Smooth muscle cell (in vitro differentiated cells): ENCODE measurements at regions not wholly inside any gene's neighbourhood (a gene's known extent, or its start where the extent isn't known, plus 50 kb on each side); places are given as distances from the start of the nearest gene placed in this dataset.

Experiments used
- DNase-seq: peaks from one replicate; lab custom pipeline; 2025; ENCODE audit not compliant: unreplicated experiment; lab: John Stamatoyannopoulos, UW
- H2AFZ ChIP-seq: fragments of 200-600 bp; sonication (generic); 2 replicates; pipeline ENCODE4 v1.6.0; 2016; ENCODE audit warnings: antibody characterized with exemption, low read depth, mild to moderate bottlenecking
- H3F3A ChIP-seq: fragments of 200-600 bp; sonication (generic); 2 replicates; pipeline ENCODE4 v1.6.0; 2017; ENCODE audit warnings: antibody characterized with exemption, low read depth
- H3K27ac ChIP-seq: fragments of 200-600 bp; sonication (generic); 2 replicates; pipeline ENCODE4 v1.5.1; 2016; ENCODE audit warnings: low read depth, mild to moderate bottlenecking
- H3K27me3 ChIP-seq: fragments of 200-600 bp; sonication (generic); 2 replicates; pipeline ENCODE4 v1.6.1; 2016; ENCODE audit warnings: low read depth, mild to moderate bottlenecking
- H3K36me3 ChIP-seq: fragments of 200-600 bp; sonication (generic); 2 replicates; pipeline ENCODE4 v1.5.1; 2016; ENCODE audit warnings: low read depth
- H3K4me1 ChIP-seq: fragments of 200-600 bp; sonication (generic); 2 replicates; pipeline ENCODE4 v1.5.1; 2016; ENCODE audit warnings: low read depth
- H3K4me2 ChIP-seq: fragments of 200-600 bp; sonication (generic); 2 replicates; pipeline ENCODE4 v1.6.0; 2016; ENCODE audit warnings: mild to moderate bottlenecking
- H3K4me3 ChIP-seq: fragments of 200-600 bp; sonication (generic); 2 replicates; pipeline ENCODE4 v1.5.1; 2016; ENCODE audit warnings: mild to moderate bottlenecking
- H3K79me2 ChIP-seq: fragments of 200-600 bp; sonication (generic); 2 replicates; pipeline ENCODE4 v1.6.0; 2016; ENCODE audit warnings: low read depth, mild to moderate bottlenecking
- H3K9ac ChIP-seq: fragments of 200-600 bp; sonication (generic); 2 replicates; pipeline ENCODE4 v1.6.0; 2016; ENCODE audit warnings: low read depth
- H3K9me3 ChIP-seq: fragments of 200-600 bp; sonication (generic); replicated peaks from 2 replicates; pipeline ENCODE4 v1.5.1; 2016; ENCODE audit warnings: low read depth
- H4K20me1 ChIP-seq: fragments of 200-600 bp; sonication (generic); 2 replicates; pipeline ENCODE4 v1.6.0; 2016; ENCODE audit warnings: low read depth
- CTCF ChIP-seq: fragments of 200-600 bp; sonication (generic); IDR thresholded peaks from 2 replicates; pipeline ENCODE4 v1.5.1; 2017; ENCODE audit warnings: borderline replicate concordance, mild to moderate bottlenecking, antibody characterized with exemption; ENCODE audit not compliant: insufficient read depth, poor library complexity, severe bottlenecking
- WGBS: methylation state at CpG from one replicate; pipeline ENCODE4 v1.1.7; 2016; ENCODE audit warnings: low lambda C conversion rate; 5-methylcytosine and 5-hydroxymethylcytosine counted together

DNA sequence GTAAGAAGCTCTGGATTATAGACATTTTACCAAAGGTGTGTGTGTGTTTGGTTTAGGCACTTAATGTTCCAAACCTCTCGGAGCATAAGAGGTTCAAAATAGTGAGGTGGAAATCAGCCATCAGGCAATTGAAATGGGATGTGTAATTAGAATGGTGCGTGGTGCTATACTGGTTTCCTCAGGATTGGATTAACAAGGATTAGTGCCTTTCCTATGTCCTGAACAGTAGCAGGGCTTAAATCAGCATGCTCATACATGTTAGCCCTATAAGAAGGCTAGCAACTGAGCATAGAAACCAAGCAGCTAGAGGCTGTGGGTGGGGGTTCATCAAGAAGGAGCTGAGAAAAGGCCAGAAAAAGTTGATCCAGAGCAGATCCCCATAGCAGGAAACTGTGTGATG, 256.8 kb upstream of the CXXC4 start:
- Histone ChIP-seq H4K20me1 (no peaks in the 10 kb centered on the region), H3K4me1 (no peaks in the 10 kb centered on the region), H3K9ac (no peak overlapping the region), H2AFZ (no peak overlapping the region), H3F3A (no peaks in the 10 kb centered on the region), H3K4me3 (no peak overlapping the region), H3K36me3 (no peaks in the 10 kb centered on the region), H3K79me2 (no peaks in the 10 kb centered on the region), H3K9me3 (no peaks in the 10 kb centered on the region), H3K27ac (no peak overlapping the region), H3K27me3 (no peaks in the 10 kb centered on the region), H3K4me2 (no peak overlapping the region)
- 88% methylated on average over 2 of the region's 2 CpGs for WGBS
- no peak for DNase-seq
- TF ChIP-seq CTCF = no peak

DNA sequence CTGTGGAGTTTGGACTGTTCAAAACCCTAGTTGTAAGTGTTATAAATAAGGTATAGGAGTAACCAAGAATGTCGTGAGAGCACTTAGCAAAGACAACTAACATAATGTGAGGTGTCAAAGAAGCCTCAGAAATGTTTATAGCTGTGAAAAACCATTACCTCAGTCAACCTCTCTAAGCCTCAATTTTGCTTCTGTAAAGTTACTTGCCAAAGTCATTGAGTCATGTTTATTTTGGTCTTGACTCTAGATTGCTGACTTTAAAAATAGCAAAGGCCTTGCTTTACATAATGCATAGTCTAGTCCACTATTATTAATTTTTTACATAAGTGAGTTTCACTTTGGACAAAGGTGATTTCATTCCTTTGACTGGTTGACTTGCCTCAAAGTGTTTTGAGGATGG, 257.6 kb upstream of the CXXC4 start:
- no peak overlapping the region for H3K9ac ChIP-seq
- no peak for TF ChIP-seq CTCF
- no peak overlapping the region for H2AFZ ChIP-seq
- no peak overlapping the region for H3K4me2 ChIP-seq
- H3F3A ChIP-seq = no peaks in the 10 kb centered on the region
- no peaks in the 10 kb centered on the region for H3K9me3 ChIP-seq
- DNase-seq = no peak
- no peaks in the 10 kb centered on the region for H4K20me1 ChIP-seq
- no peaks in the 10 kb centered on the region for H3K4me1 ChIP-seq
- no peaks in the 10 kb centered on the region for H3K79me2 ChIP-seq
- H3K27ac ChIP-seq = no peak overlapping the region
- no peaks in the 10 kb centered on the region for H3K36me3 ChIP-seq
- no peak overlapping the region for H3K4me3 ChIP-seq
- WGBS = 64% methylated on average over 1 of the region's 1 CpG
- H3K27me3 ChIP-seq = no peaks in the 10 kb centered on the region

DNA sequence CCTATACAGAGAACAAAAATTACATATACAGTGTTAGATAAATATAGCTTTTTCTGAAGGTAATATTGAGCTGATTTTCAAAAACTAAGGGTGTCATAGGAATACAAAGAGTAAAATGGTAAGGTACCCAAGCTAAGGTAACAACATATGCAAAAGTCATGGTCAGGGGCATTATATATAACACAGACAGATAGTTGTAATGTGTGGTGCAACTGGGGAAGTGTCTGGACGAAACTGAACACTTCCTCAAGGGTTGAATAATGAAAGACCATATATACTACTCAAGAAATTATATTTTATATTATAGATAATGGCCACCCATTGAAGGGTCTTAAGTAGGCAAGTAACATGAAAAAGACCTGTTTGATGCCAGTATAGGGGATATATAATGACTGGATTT, 262.1 kb upstream of the CXXC4 start:
- H3K36me3 ChIP-seq = no peaks in the 10 kb centered on the region
- H3K27ac ChIP-seq = no peak overlapping the region
- H3K79me2 ChIP-seq = no peaks in the 10 kb centered on the region
- no peaks in the 10 kb centered on the region for H3F3A ChIP-seq
- H3K4me1 ChIP-seq = no peaks in the 10 kb centered on the region
- WGBS = 89% methylated on average over 1 of the region's 1 CpG
- no peak overlapping the region for H2AFZ ChIP-seq
- TF ChIP-seq CTCF = no peak
- H3K27me3 ChIP-seq = no peaks in the 10 kb centered on the region
- no peaks in the 10 kb centered on the region for H3K9me3 ChIP-seq
- no peak overlapping the region for H3K9ac ChIP-seq
- no peaks in the 10 kb centered on the region for H4K20me1 ChIP-seq
- no peak for DNase-seq
- no peak overlapping the region for H3K4me2 ChIP-seq
- no peak overlapping the region for H3K4me3 ChIP-seq

- no peaks in the 10 kb centered on the region for H3K27me3 ChIP-seq
- H3K79me2 ChIP-seq = no peaks in the 10 kb centered on the region
- no peaks in the 10 kb centered on the region for H3K36me3 ChIP-seq
- H2AFZ ChIP-seq = no peak overlapping the region
- H3K4me3 ChIP-seq = no peak overlapping the region
- no peak for TF ChIP-seq CTCF
- H3K4me2 ChIP-seq = no peak overlapping the region
- H3K9me3 ChIP-seq = no peaks in the 10 kb centered on the region
- H3K9ac ChIP-seq = no peak overlapping the region
- H3K27ac ChIP-seq = no peak overlapping the region
- 85% methylated on average over 2 of the region's 2 CpGs for WGBS
- no peaks in the 10 kb centered on the region for H4K20me1 ChIP-seq
- no peaks in the 10 kb centered on the region for H3K4me1 ChIP-seq
- H3F3A ChIP-seq = no peaks in the 10 kb centered on the region
- no peak for DNase-seq
Measured at GRCh38 chr4:104758574-104758973, 263.9 kb upstream of the CXXC4 start.
